Lower leg skin (tissue), 4 donors: ENCODE measurements at regions not wholly inside any gene's neighbourhood (a gene's known extent, or its start where the extent isn't known, plus 50 kb on each side); places are given as distances from the start of the nearest gene placed in this dataset.

ENCODE experiments used
- DNase-seq, 2 donors: peaks; one replicate each; pipeline ENCODE4 v3.0.0-alpha.2; 2019; ENCODE audit warnings: low spot score in 2 of 2
- H3K4me3 ChIP-seq: fragments of 200-600 bp; sonication (generic); 2 replicates; pipeline ENCODE4 v1.5.1; 2017; ENCODE audit warnings: mild to moderate bottlenecking, low read depth; ENCODE audit not compliant: poor library complexity, severe bottlenecking
- CTCF ChIP-seq, 3 donors: fragments of 450-650 bp; IDR thresholded peaks; one replicate each; pipeline ENCODE4 v1.5.1; 2016; ENCODE audit warnings: antibody characterized with exemption in 3 of 3, mild to moderate bottlenecking in 3 of 3, moderate library complexity in 2 of 3
- POLR2A ChIP-seq, 2 donors: fragments of 450-650 bp; IDR thresholded peaks; one replicate each; pipeline ENCODE4 v1.6.1; 2016 to 2017; ENCODE audit warnings: antibody characterized with exemption in 2 of 2, mild to moderate bottlenecking in 1 of 2, moderate library complexity in 1 of 2
- WGBS, 2 donors: methylation state at CpG; one replicate each; pipeline ENCODE4 v1.1.5; 2018; 5-methylcytosine and 5-hydroxymethylcytosine counted together
- intact Hi-C: fragments of 100-400 bp; cut with DNase I; formaldehyde crosslinking; loops from one replicate; pipeline ENCODE4 v1.15.0; 2023; ENCODE audit warnings: low total_unique reads

GRCh38 chr13:40317980-40318327, 348.5 kb downstream of the FOXO1 start:
- intact Hi-C loops: no loop called here
- DNase-seq: no peak
- WGBS, 2 donors: 69% methylated on average over 2 of the region's 2 CpGs
- H3K4me3 ChIP-seq: no peak overlapping the region
- TF ChIP-seq POLR2A (IDR thresholded peaks at IDR 0.05) (no peak), CTCF (IDR thresholded peaks at IDR 0.05) (no peak)

GRCh38 chr13:40318366-40318765, 348.1 kb downstream of the FOXO1 start:
- 33 to 53% methylated on average over 2 of the region's 2 CpGs for WGBS, 2 donors
- H3K4me3 ChIP-seq: no peak overlapping the region
- DNase-seq: no peak
- intact Hi-C loops: no loop called here
- TF ChIP-seq CTCF (IDR thresholded peaks at IDR 0.05) (no peak), POLR2A (IDR thresholded peaks at IDR 0.05) (no peak)

GRCh38 chr13:40319699-40320579, 346.5 kb downstream of the FOXO1 start:
- H3K4me3 ChIP-seq: no peak overlapping the region
- no peak for DNase-seq
- 62 to 96% methylated on average over 3 of the region's 3 CpGs for WGBS, 2 donors
- no peak for TF ChIP-seq POLR2A (IDR thresholded peaks at IDR 0.05)
- no peak for TF ChIP-seq CTCF (IDR thresholded peaks at IDR 0.05)
- intact Hi-C loops: no loop called here

- H3K4me3 ChIP-seq: no peak overlapping the region
- TF ChIP-seq CTCF (IDR thresholded peaks at IDR 0.05) (no peak), POLR2A (IDR thresholded peaks at IDR 0.05) (no peak)
- intact Hi-C loops: no loop called here
- DNase-seq: no peak
These were observed 338.4 kb downstream of the FOXO1 start for GRCh38 chr13:40328091-40328490.

- TF ChIP-seq CTCF (IDR thresholded peaks at IDR 0.05) (no peak), POLR2A (IDR thresholded peaks at IDR 0.05) (no peak)
- no peak overlapping the region for H3K4me3 ChIP-seq
- 92 to 94% methylated on average over 4 of the region's 4 CpGs for WGBS, 2 donors
- intact Hi-C loops: no loop called here
- DNase-seq: no peak
These were observed 336.5 kb downstream of the FOXO1 start for GRCh38 chr13:40329781-40330485.
